AG08396 (cell line): ENCODE measurements at regions not wholly inside any gene's neighbourhood (a gene's known extent, or its start where the extent isn't known, plus 50 kb on each side); places are given as distances from the start of the nearest gene placed in this dataset.

Experiments
- DNase-seq: peaks from one replicate; pipeline ENCODE4 v3.0.0; 2012; ENCODE audit warnings: low spot score, mixed read lengths

- no peak for DNase-seq
Measured at GRCh38 chr13:109397285-109397684, 389.1 kb downstream of the IRS2 start.

GRCh38 chr13:109396266-109396665 lies 390.1 kb downstream of the IRS2 start:
- no peak for DNase-seq

GRCh38 chr13:109395014-109395413 lies 391.4 kb downstream of the IRS2 start:
- DNase-seq, result no peak

GRCh38 chr13:109394311-109394988 lies 391.9 kb downstream of the IRS2 start:
- DNase-seq, result no peak

- no peak for DNase-seq
Measured at GRCh38 chr13:109393045-109393444, 393.3 kb downstream of the IRS2 start.

GRCh38 chr13:109390391-109390790 lies 396.0 kb downstream of the IRS2 start:
- DNase-seq, result no peak

- no peak for DNase-seq
Measured at GRCh38 chr13:109389892-109390345, 396.5 kb downstream of the IRS2 start.

GRCh38 chr13:109389456-109389855 lies 396.9 kb downstream of the IRS2 start:
- DNase-seq, result no peak

- no peak for DNase-seq
Measured at GRCh38 chr13:109387471-109387870, 398.9 kb downstream of the IRS2 start.

- no peak for DNase-seq
Measured at GRCh38 chr13:109385242-109385560, 401.2 kb downstream of the IRS2 start.

GRCh38 chr13:109384491-109385241 lies 401.7 kb downstream of the IRS2 start:
- peak; percentile 18 for DNase-seq

- peak; percentile 23 for DNase-seq
Measured at GRCh38 chr13:109383683-109384082, 402.7 kb downstream of the IRS2 start.

- DNase-seq, result peak; percentile 48
Measured at GRCh38 chr13:109381546-109382180, 404.7 kb downstream of the IRS2 start.

GRCh38 chr13:109380457-109380856 lies 405.9 kb downstream of the IRS2 start:
- DNase-seq, result no peak

- no peak for DNase-seq
Measured at GRCh38 chr13:109379930-109380329, 406.5 kb downstream of the IRS2 start.

GRCh38 chr13:109376936-109377335 lies 409.4 kb downstream of the IRS2 start:
- no peak for DNase-seq

GRCh38 chr13:109374609-109375200 lies 411.7 kb downstream of the IRS2 start:
- DNase-seq, result no peak

GRCh38 chr13:109372666-109373065 lies 413.7 kb downstream of the IRS2 start:
- no peak for DNase-seq

- no peak for DNase-seq
Measured at GRCh38 chr13:109371066-109371465, 415.3 kb downstream of the IRS2 start.

- no peak for DNase-seq
Measured at GRCh38 chr13:109370496-109370895, 415.9 kb downstream of the IRS2 start.

- no peak for DNase-seq
Measured at GRCh38 chr13:109369353-109370052, 416.9 kb downstream of the IRS2 start.

GRCh38 chr13:109368230-109368629 lies 418.2 kb downstream of the IRS2 start:
- no peak for DNase-seq
